Vagina (tissue), 2 donors: ENCODE measurements at regions not wholly inside any gene's neighbourhood (a gene's known extent, or its start where the extent isn't known, plus 50 kb on each side); places are given as distances from the start of the nearest gene placed in this dataset.
"Not testable (repeated sequence)": the region's sequence is repeated elsewhere in the genome, so short reads cannot be mapped to it uniquely, and the experiment has no call there.

Experiments
- POLR2AphosphoS5 ChIP-seq, 2 donors: sonication (generic); formaldehyde crosslinking; IDR thresholded peaks; one replicate each; pipeline ENCODE4 v1.9.0; 2017; ENCODE audit warnings: antibody characterized with exemption in 2 of 2, mild to moderate bottlenecking in 2 of 2, low read depth in 1 of 2; ENCODE audit not compliant: insufficient read depth in 1 of 2
- TF ChIP-seq, protein P1 (sequence below), 3 experiments: fragments of 450-650 bp in 2 of 3; fragments of 200-600 bp in 1 of 3; sonication (generic) in 1 of 3; IDR thresholded peaks; one replicate each; pipeline ENCODE4 v1.5.1; 2017 to 2019; ENCODE audit warnings: antibody characterized with exemption in 3 of 3, mild to moderate bottlenecking in 2 of 3, moderate library complexity in 2 of 3

DNA sequence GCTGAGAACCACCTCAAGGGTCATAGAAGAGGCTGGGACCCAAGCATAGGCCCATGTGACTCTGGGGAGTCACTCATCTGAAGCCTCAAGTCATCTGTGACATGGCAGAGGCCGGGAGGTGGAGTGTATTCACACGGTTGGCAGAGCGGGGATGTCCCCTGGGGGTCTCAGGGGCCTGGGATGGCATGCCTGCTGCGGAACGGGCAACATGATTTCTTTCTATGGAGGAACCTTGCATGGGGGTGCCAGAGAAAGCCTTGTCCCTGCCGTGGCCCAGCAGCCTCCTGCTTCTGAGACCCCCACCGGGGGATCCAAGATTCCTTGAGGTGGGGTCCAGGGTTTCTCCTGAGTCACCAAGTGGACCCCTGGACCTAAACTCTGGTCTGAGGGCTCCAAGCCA lies 173.7 kb upstream of the TPTE start:
- TF ChIP-seq, protein P1, sequence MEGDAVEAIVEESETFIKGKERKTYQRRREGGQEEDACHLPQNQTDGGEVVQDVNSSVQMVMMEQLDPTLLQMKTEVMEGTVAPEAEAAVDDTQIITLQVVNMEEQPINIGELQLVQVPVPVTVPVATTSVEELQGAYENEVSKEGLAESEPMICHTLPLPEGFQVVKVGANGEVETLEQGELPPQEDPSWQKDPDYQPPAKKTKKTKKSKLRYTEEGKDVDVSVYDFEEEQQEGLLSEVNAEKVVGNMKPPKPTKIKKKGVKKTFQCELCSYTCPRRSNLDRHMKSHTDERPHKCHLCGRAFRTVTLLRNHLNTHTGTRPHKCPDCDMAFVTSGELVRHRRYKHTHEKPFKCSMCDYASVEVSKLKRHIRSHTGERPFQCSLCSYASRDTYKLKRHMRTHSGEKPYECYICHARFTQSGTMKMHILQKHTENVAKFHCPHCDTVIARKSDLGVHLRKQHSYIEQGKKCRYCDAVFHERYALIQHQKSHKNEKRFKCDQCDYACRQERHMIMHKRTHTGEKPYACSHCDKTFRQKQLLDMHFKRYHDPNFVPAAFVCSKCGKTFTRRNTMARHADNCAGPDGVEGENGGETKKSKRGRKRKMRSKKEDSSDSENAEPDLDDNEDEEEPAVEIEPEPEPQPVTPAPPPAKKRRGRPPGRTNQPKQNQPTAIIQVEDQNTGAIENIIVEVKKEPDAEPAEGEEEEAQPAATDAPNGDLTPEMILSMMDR (IDR thresholded peaks at IDR 0.05): not testable (repeated sequence)
- TF ChIP-seq POLR2AphosphoS5 (IDR thresholded peaks at IDR 0.05; ENCODE audit: insufficient read depth in 1 of 2, low read depth in 1 of 2): not testable (repeated sequence)
